Inferior parietal cortex (tissue), 1 donor: ENCODE measurements at regions not wholly inside any gene's neighbourhood (a gene's known extent, or its start where the extent isn't known, plus 50 kb on each side); places are given as distances from the start of the nearest gene placed in this dataset.

Experiments used
- DNase-seq: peaks from one replicate; pipeline ENCODE4 v3.0.0-alpha.2; 2016; ENCODE audit errors: extremely low spot score

GRCh38 chr22:19621373-19622060, 92.8 kb upstream of the SEPTIN5 start:
- DNase-seq = no peak

GRCh38 chr22:19622061-19622441, 92.3 kb upstream of the SEPTIN5 start:
- no peak for DNase-seq

- DNase-seq = no peak
Measured at GRCh38 chr22:19625331-19626041, 88.8 kb upstream of the SEPTIN5 start.

- no peak for DNase-seq
Measured at GRCh38 chr22:19626042-19626587, 88.2 kb upstream of the SEPTIN5 start.

GRCh38 chr22:19626666-19627065, 87.6 kb upstream of the SEPTIN5 start:
- no peak for DNase-seq

GRCh38 chr22:19628038-19628776, 86.1 kb upstream of the SEPTIN5 start:
- DNase-seq = no peak

- no peak for DNase-seq
Measured at GRCh38 chr22:19629331-19629719, 85.0 kb upstream of the SEPTIN5 start.

GRCh38 chr22:19629720-19630419, 84.4 kb upstream of the SEPTIN5 start:
- peak; percentile 83 for DNase-seq

- no peak for DNase-seq
Measured at GRCh38 chr22:19630614-19631013, 83.7 kb upstream of the SEPTIN5 start.

- peak; percentile 34 for DNase-seq
Measured at GRCh38 chr22:19631899-19632667, 82.2 kb upstream of the SEPTIN5 start.

GRCh38 chr22:19632668-19633148, 81.6 kb upstream of the SEPTIN5 start:
- DNase-seq = no peak

- no peak for DNase-seq
Measured at GRCh38 chr22:19634226-19634975, 79.9 kb upstream of the SEPTIN5 start.

GRCh38 chr22:19635644-19636043, 78.7 kb upstream of the SEPTIN5 start:
- DNase-seq = no peak

GRCh38 chr22:19636696-19637407, 77.5 kb upstream of the SEPTIN5 start:
- no peak for DNase-seq

- no peak for DNase-seq
Measured at GRCh38 chr22:19637408-19638281, 76.7 kb upstream of the SEPTIN5 start.

GRCh38 chr22:19638282-19639015, 75.9 kb upstream of the SEPTIN5 start:
- no peak for DNase-seq

GRCh38 chr22:19639610-19640135, 74.6 kb upstream of the SEPTIN5 start:
- DNase-seq = no peak

- DNase-seq = no peak
Measured at GRCh38 chr22:19640306-19640705, 74.0 kb upstream of the SEPTIN5 start.
